Right lung (tissue), 2 donors: ENCODE measurements at regions not wholly inside any gene's neighbourhood (a gene's known extent, or its start where the extent isn't known, plus 50 kb on each side); places are given as distances from the start of the nearest gene placed in this dataset.
A peak's percentile ranks its signal among the peaks of the same experiment; 100 is the strongest.
"Not testable (repeated sequence)": the region's sequence is repeated elsewhere in the genome, so short reads cannot be mapped to it uniquely, and the experiment has no call there.

Source experiments
- DNase-seq, 2 donors: peaks; one replicate each; pipeline ENCODE4 v3.0.0-alpha.2; 2013

GRCh38 chr5:105929858-105930257 is 1740.9 kb downstream of the EFNA5 start:
- no peak for DNase-seq

DNA sequence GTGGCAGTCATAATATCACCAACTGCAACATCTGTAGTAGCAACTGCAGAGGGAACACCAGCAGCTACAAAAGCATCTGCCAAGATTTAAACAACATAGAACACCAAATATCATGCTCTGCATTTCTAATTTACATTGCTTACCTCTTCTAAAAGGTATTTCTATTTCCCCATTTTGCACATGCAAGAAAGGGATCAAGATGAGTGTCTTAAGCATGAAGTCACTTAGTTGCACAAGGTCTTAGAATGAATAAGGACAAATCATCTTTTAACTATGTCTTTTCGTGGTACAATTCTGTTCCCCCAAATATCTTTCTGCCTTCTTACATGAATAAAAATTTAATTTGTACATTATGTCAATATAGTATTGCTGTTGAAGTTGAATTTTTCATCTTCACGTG is 1746.4 kb downstream of the EFNA5 start:
- DNase-seq, result no peak

GRCh38 chr5:105922574-105922973 is 1748.2 kb downstream of the EFNA5 start:
- DNase-seq, result no peak

GRCh38 chr5:105922080-105922479 is 1748.7 kb downstream of the EFNA5 start:
- DNase-seq, result no peak

DNA sequence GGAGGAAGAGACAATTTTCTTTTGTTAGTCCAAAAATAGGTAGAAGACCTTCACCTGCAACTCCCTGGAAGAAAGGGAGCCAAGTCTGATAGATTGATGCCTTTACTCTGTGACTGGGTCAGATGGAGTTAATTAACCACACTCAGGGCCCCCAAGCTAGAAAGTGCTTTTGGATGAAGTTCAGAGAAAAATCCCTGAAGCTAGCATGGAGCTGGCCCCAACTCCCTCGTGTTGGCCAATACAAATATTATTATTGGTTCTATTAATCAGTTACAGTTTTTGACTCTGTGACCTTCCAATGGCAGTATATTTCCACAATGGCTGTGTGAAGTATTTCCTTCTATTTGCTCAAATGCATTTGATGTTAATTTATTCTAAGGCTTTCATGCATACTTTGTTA is 1753.5 kb downstream of the EFNA5 start:
- DNase-seq, result no peak

DNA sequence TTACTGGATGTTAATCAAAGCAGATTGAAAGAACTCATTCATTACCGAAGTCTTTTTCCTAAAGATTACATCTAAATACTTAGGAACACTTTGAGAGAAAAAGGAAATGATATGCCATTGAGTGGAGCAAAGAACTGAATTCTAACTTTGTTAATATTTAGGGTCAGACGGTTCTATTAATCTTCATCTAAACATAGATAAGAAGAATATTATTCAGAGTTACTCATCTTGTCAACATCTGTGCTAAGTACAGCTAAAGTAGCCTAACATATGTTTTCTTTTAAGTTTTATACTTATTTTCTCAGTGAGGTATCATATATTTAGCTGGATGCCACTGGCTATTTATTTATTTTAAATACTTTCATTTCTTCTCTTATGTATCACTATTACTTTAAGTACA is 1763.7 kb downstream of the EFNA5 start:
- no peak for DNase-seq

DNA sequence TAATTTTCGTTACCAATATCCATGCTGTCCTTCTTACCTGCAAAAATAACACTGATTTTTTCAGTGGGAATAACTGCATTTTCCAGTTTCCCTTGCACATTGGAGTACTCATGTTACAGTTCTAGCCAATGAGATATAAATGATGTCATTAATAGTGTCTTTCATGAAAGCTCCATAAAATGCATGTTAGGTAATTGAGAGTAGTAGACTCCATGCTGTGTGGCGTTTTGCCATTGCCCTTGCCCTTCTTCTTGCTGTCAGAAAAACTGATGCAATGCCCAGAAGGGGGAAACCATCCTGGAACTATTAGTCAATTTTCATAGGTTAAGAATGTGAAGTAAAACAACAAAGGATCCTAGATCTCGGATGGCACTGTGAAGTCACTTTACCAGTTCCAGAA is 1765.3 kb downstream of the EFNA5 start:
- DNase-seq, result no peak

DNA sequence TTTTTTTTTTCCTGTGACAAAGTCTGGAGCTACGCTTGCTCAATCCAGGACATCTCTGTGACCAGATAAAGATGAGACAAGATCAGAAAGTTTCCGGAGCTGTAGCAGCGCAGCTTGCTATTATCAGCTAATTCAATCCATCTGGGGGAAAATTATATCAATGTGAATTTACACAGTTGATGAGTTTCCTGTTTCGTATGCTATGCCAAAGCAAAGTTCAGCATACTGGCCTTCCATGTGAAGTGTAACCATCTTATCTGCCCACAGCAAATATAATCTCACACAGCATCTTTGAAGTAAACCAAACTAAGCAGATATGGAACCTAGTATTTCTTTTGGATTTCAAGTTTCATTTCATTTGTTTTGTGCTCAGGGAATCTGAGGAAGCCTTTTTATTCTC is 1767.7 kb downstream of the EFNA5 start:
- DNase-seq, result peak; percentile 33 to 40

DNA sequence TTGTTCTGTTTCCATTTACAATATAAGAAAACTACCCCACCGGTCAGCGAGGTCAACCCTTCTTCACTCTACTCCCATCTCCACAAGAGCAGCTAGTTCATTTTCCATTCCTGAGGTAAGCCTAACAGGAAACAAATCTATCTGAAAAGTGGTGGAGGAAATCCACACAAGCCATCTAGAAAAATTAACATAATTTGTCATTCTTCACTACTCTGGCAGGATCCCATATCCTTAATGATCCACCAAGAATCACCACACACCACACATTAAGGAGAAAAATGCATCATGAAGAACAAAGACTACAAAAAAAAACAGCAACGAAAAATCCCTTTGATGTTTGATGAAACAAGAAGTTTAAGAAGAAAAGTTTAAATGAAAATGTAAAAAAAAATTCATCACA is 1771.0 kb downstream of the EFNA5 start:
- DNase-seq, result no peak

- DNase-seq, result no peak
Observed at GRCh38 chr5:105898183-105898582, 1772.6 kb downstream of the EFNA5 start.

GRCh38 chr5:105885266-105885665 is 1785.5 kb downstream of the EFNA5 start:
- no peak for DNase-seq

GRCh38 chr5:105882956-105883481 is 1787.7 kb downstream of the EFNA5 start:
- no peak for DNase-seq

GRCh38 chr5:105878402-105878801 is 1792.3 kb downstream of the EFNA5 start:
- no peak for DNase-seq

DNA sequence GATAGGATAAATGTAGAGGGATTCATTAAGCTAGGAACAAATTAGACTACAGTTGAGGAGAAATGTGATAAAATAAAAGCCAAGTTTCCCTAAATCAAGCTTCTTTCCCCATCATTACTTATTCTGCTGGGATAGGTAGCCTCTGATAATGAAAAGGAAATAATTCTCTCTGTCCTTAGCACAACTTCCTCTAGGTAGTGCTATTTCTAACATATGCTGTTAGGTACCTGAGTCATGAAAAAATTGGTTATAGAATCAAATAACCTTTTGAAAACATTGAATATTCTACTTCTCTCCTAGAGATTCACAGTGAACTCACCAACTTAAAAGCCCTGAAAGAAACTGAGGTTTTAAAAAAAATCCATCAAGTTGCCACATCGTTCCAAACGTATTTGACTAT is 1793.1 kb downstream of the EFNA5 start:
- DNase-seq, result no peak

DNA sequence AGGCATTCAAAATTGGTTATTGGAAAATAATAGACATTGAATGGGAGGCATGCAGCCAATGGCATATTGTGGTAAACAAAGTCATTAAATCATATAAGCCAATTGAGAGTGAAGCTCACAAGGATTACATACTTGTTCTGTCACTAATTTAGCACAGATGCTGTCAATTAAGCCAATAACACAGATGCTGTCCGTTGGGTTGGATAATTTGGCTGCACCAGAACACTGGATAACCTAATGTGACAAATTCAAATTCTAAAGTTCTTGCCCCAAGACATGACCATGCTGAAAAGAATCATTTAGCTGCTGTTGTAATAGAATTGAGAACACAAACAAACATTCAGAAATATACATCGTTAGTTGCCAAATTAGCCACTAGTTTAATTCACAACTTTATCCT is 1796.4 kb downstream of the EFNA5 start:
- DNase-seq, result no peak

GRCh38 chr5:105872569-105873270 is 1798.0 kb downstream of the EFNA5 start:
- DNase-seq, result no peak

DNA sequence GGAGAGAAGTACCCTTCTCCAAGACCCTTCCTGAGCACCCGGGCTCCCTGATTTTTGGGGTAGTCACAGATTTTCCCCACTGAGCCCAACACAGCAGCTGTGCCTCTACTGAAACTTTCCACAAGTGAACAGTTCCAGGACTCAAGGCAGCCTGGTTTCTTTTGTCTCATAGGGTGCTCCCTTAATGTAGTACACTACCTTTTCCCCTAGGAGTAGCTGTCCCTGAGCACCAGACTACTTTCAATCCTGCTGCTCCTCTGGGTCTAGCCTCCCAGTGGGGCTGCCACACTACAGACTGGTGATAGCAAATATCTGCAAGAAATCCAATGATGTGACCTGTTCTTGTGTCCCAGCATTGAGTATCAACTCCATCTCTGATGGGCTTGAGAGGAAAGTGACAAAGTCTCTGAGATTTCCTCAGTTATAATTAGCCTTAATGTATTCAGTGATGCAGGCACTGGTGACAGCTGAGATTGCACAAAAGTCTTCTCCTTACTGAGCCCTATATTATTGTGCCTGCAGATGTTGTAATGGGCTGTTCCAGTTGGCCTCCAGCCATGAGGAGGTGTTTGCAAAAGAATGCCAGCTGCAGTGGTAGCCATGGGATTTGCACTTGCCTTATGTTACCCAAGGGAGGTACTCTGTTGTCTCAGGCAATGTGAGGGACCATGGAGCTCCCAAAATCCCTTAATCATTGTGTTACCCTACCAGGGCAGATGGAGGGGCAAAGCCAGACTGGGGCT is 1802.5 kb downstream of the EFNA5 start:
- peak; percentile 27 to 40 for DNase-seq

DNA sequence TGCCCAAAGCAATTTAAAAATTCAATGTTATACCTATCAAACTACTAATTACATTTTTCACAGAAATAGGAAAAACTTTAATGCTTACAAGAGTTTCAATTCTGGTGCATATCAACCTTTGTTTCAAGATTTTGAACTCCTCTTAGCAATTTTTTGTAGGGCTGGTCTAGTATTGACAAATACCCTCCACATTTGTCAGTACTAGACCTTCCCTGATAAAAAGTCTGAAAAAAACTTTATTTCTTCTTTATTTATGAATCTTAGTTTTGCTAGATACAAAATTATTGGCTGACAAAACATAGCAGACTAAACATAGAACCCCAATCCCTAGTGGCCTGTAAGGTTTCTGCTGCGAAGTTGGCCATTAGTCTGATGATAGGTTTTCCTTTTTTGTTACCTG is 1804.9 kb downstream of the EFNA5 start:
- DNase-seq, result no peak

DNA sequence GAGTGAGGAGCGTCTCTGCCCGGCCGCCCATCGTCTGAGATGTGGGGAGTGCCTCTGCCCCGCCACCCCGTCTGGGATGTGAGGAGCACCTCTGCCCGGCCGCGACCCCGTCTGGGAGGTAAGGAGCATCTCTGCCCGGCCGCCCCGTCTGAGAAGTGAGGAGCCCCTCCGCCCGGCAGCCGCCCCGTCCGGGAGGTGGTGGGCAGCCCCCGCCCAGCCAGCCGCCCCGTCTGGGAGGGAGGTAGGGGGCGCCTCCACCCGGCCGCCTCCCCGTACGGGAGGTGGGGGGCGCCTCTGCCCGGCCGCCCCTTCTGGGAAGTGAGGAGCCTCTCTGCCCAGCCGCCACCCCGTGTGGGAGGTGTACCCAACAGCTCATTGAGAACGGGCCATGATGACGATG is 1811.4 kb downstream of the EFNA5 start:
- not testable (repeated sequence) for DNase-seq

DNA sequence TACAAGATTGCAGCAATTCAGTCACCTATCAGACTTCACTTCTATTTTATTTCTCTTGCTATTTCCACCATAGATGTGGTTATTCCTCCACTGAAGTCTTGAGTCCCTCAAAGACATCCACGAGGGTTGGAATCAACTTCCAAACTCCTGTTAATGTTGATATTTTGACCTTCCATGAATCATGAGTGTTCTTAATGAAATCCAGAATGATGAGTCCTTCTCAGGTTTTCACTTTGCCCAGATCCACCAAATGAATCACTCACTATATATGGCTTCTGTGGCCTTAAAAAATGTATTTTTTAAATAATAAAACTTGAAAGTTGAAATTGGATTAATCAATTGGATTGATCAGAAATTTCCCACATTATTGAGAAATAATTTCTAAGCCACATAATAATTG is 1821.0 kb downstream of the EFNA5 start:
- no peak for DNase-seq

GRCh38 chr5:105840800-105841199 is 1829.9 kb downstream of the EFNA5 start:
- no peak for DNase-seq

DNA sequence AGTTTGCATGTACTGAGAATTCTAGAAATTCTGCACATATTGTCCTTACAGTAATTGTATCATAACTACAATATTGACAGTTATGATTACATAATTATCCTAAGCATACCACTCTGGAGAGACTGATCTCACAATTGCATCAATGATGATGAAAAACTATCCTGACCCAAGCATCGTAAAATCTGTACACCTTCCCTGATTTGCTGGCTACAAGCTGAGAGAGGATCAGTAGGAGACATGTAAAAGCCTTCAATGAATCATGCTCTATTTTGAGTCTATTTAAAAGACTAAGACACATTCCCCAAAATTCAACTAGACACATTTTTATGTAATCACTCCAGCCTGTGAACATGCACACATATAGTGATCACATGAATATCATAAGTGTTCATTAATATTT is 1833.8 kb downstream of the EFNA5 start:
- DNase-seq, result no peak

DNA sequence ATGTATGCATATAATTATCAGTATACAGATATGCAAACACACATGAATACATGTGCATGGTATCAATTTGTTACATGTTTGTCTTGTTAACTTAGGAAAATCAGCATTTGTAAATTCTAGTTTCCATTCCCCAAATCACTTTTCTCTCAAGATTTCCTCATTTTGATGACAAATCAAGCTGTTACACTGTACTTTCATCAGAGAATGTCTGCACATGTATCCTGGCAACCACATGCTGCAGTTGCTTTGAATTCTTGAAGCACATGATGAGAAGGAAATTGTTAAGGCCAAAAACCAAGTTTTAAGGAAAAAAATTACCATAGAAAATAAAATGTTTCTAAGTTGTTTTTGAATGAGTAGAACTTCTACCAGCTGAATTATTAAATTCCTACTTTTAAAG is 1834.5 kb downstream of the EFNA5 start:
- peak; percentile 40 to 52 for DNase-seq
